VCaP (cell line): ENCODE measurements at regions not wholly inside any gene's neighbourhood (a gene's known extent, or its start where the extent isn't known, plus 50 kb on each side); places are given as distances from the start of the nearest gene placed in this dataset.
A peak's percentile ranks its signal among the peaks of the same experiment; 100 is the strongest.
"Not testable (repeated sequence)": the region's sequence is repeated elsewhere in the genome, so short reads cannot be mapped to it uniquely, and the experiment has no call there.

Experiments used
- H3K27ac ChIP-seq: fragments of 450-650 bp; 2 replicates; pipeline ENCODE4 v1.5.1; 2017
- CTCF ChIP-seq: fragments of 450-650 bp; conservative IDR thresholded peaks from 2 replicates; pipeline ENCODE4 v1.5.1; 2017; ENCODE audit warnings: mild to moderate bottlenecking, moderate library complexity

- no peak for TF ChIP-seq CTCF
- H3K27ac ChIP-seq, result no peak overlapping the region
These were observed 131.4 kb downstream of the PABPC4L start for GRCh38 chr4:134070174-134070573.

GRCh38 chr4:134057356-134057755 is 144.2 kb downstream of the PABPC4L start:
- no peak overlapping the region for H3K27ac ChIP-seq
- TF ChIP-seq CTCF, result no peak

- not testable (repeated sequence) for H3K27ac ChIP-seq
These were observed 155.4 kb downstream of the PABPC4L start for GRCh38 chr4:134046221-134046620.

GRCh38 chr4:134045411-134045810 is 156.2 kb downstream of the PABPC4L start:
- no peak overlapping the region for H3K27ac ChIP-seq
- no peak for TF ChIP-seq CTCF

GRCh38 chr4:134043266-134043665 is 158.3 kb downstream of the PABPC4L start:
- no peak for TF ChIP-seq CTCF
- no peak overlapping the region for H3K27ac ChIP-seq

- no peak overlapping the region for H3K27ac ChIP-seq
- no peak for TF ChIP-seq CTCF
These were observed 173.2 kb downstream of the PABPC4L start for GRCh38 chr4:134028421-134028820.

GRCh38 chr4:134027931-134028330 is 173.7 kb downstream of the PABPC4L start:
- H3K27ac ChIP-seq, result no peak overlapping the region

GRCh38 chr4:134024251-134024650 is 177.3 kb downstream of the PABPC4L start:
- no peak overlapping the region for H3K27ac ChIP-seq
- TF ChIP-seq CTCF, result peak; percentile 81

More at GRCh38 chr4:134027931-134028330, 173.7 kb downstream of the PABPC4L start:
- no peak for TF ChIP-seq CTCF
